ENCODE measurements at regions not wholly inside any gene's neighbourhood (a gene's known extent, or its start where the extent isn't known, plus 50 kb on each side); places are given as distances from the start of the nearest gene placed in this dataset.

DNA sequence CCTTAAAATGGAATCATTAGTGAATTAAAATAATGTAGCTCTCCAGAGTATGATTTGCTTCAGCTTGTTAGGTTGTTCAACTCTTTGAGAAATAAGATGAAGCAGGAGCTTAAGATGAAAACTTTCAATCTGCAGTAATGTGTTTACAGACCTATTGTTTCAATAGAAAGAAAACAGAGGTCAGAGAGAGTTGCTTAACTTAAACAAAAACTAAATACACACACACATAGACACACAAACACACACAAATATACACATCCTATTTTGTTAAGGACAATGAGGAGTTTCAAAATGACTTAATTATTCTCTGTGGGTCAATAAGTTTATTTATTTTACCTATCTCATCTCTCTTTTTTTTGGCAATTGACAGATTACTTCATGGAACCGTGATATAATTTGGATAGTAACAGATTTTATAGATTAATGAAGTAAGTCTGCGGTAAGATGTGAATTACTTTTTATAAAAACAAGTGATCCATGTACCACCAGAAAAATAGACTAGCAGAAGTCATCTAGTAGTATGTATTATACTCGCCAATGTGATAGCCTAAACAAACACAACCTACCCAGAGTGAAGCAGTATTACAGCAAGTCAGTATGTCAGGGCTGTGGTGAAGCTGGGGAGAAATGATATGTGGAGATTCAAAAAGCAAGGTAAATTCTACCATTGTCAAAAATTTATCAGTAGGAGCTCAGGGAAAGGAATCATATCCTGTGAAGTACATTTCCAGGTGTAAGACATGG, 76.7 kb upstream of the DCBLD2 start:
- POLR2A ChIA-PET, result no interaction called here
- CTCF ChIA-PET, result no interaction called here
- no peak overlapping the region for H3K27ac Mint-ChIP-seq
- H3K9me3 Mint-ChIP-seq (ENCODE audit: insufficient read depth), result no peaks in the 10 kb centered on the region
- H3K4me3 Mint-ChIP-seq, result no peak overlapping the region
- no peak for ATAC-seq
- peaks cover 2% of the 10 kb centered on the region for H3K4me1 Mint-ChIP-seq (ENCODE audit: low read depth)
- H3K36me3 Mint-ChIP-seq (ENCODE audit: low read depth), result no peaks in the 10 kb centered on the region
- H3K27me3 Mint-ChIP-seq (ENCODE audit: low read depth), result peaks cover 4% of the 10 kb centered on the region
- DNase-seq, result no peak

DNA sequence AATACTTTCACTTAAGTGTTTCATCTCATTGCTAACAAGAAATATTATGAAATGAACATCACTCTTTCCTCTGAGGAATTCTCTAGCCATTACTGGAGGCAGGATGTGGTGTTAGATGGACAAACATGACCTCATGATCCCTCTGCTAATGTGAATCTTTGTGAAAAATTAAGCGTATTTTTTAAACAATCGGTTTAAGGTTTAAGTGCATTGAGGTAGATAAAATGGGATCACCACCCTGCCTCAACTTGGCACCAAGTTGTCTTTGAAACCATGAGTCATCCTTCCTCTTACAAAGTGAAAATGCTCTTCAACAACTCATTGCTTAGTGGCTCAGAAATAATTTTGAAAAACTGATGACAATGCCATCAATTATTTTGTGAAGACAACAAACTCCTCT, 76.0 kb upstream of the DCBLD2 start:
- peaks cover 4% of the 10 kb centered on the region for H3K27me3 Mint-ChIP-seq (ENCODE audit: low read depth)
- no peaks in the 10 kb centered on the region for H3K9me3 Mint-ChIP-seq (ENCODE audit: insufficient read depth)
- DNase-seq (no peak), ATAC-seq (no peak)
- H3K4me1 Mint-ChIP-seq (ENCODE audit: low read depth), result peaks cover 2% of the 10 kb centered on the region
- no peaks in the 10 kb centered on the region for H3K36me3 Mint-ChIP-seq (ENCODE audit: low read depth)
- no peak overlapping the region for H3K27ac Mint-ChIP-seq
- ChIA-PET CTCF (no interaction called here), POLR2A (no interaction called here)
- H3K4me3 Mint-ChIP-seq, result no peak overlapping the region

DNA sequence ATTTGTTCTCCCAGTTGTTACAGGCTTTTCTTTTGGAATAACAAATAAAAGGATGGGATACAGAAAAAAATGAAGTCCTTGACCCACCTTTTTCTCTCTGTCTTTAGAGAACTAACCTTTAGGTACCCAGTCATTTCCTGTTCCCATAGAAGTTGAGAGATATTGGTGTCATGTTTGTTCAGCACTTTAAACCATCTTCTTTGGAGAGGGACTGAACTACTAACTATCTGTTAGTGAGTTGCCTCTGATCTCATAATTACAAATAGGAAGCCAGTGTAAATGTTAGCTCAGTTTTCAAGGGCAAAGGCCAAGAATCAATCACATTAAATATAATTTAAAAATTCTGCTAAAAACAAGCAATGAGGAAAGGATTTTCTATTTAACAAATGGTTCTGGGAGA, 72.9 kb upstream of the DCBLD2 start:
- ChIA-PET CTCF (no interaction called here), POLR2A (no interaction called here)
- Mint-ChIP-seq H3K9me3 (ENCODE audit: insufficient read depth) (no peaks in the 10 kb centered on the region), H3K36me3 (ENCODE audit: low read depth) (no peaks in the 10 kb centered on the region), H3K27ac (no peak overlapping the region), H3K27me3 (ENCODE audit: low read depth) (no peaks in the 10 kb centered on the region), H3K4me3 (no peak overlapping the region), H3K4me1 (ENCODE audit: low read depth) (no peaks in the 10 kb centered on the region)
- DNase-seq, result no peak
- ATAC-seq, result no peak

DNA sequence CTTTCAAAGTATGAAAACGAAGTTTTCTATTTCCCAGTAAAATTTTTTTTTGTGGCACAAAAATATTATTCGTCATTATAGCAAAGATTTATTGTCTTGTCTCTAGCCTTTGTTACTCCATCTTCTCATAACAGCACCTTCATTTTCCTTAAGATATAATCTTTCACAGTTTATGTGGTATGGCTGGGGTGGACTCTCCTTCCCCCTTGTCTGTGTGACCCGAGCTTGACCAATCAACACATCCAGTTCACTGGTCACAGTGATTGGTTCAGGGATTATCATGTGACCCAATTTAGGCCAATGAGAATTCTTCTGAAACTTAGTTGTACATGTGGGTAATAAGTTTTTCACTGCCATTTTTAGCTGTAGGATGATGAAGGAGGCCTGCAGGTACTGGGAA, 71.2 kb upstream of the DCBLD2 start:
- H3K4me3 Mint-ChIP-seq, result no peak overlapping the region
- H3K27ac Mint-ChIP-seq, result no peak overlapping the region
- CTCF ChIA-PET, result no interaction called here
- H3K4me1 Mint-ChIP-seq (ENCODE audit: low read depth), result no peaks in the 10 kb centered on the region
- POLR2A ChIA-PET, result no interaction called here
- H3K36me3 Mint-ChIP-seq (ENCODE audit: low read depth), result no peaks in the 10 kb centered on the region
- H3K27me3 Mint-ChIP-seq (ENCODE audit: low read depth), result no peaks in the 10 kb centered on the region
- ATAC-seq (no peak), DNase-seq (no peak)
- no peaks in the 10 kb centered on the region for H3K9me3 Mint-ChIP-seq (ENCODE audit: insufficient read depth)

DNA sequence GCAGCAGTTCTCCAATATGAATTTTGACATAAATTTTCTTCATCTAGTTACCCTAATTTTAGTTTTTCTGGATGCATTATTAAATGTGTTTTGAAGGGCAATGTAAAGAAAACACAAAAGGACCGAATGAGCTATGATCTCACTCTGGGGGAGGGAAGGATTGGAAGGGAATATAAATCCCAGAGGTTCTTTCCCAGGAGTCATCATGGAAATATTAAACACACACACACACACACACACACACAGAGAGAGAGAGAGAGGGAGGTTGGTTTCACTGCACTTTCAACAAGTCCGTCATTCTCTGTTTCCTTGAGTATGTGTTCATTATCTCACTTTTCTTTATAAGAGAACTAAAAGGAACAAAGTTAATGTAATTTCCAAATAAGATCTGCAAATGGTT, 70.7 kb upstream of the DCBLD2 start:
- Mint-ChIP-seq H3K27me3 (ENCODE audit: low read depth) (peaks cover 2% of the 10 kb centered on the region), H3K9me3 (ENCODE audit: insufficient read depth) (no peaks in the 10 kb centered on the region), H3K4me3 (no peak overlapping the region), H3K4me1 (ENCODE audit: low read depth) (no peaks in the 10 kb centered on the region), H3K27ac (no peak overlapping the region), H3K36me3 (ENCODE audit: low read depth) (no peaks in the 10 kb centered on the region)
- DNase-seq, result no peak
- ChIA-PET POLR2A (no interaction called here), CTCF (no interaction called here)
- ATAC-seq, result no peak

DNA sequence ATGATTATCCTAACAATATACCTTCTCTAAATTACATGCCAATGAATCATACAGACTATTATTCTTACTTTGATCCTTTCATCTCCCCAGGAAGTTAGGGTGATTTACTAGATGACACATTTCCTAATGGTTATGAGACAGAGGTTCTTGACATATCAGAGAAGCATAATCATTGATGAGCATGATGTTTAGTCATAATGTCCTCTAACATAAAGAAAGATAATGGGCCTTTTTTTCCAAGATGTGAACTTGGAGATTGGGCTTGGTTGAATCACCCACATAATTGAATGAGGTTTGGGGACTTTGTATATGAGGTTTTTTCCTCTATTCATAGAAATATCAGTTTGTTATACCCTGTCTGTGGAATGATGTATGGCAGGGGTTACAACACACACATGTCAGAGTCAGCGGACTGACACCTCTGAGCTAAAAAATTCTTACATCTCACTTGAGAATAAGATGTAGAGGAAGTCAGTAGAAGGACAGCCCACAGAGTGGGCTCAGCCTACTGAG, 69.7 kb upstream of the DCBLD2 start:
- Mint-ChIP-seq H3K27ac (no peak overlapping the region), H3K4me1 (ENCODE audit: low read depth) (no peaks in the 10 kb centered on the region), H3K4me3 (no peak overlapping the region), H3K36me3 (ENCODE audit: low read depth) (no peaks in the 10 kb centered on the region), H3K9me3 (ENCODE audit: insufficient read depth) (no peaks in the 10 kb centered on the region), H3K27me3 (ENCODE audit: low read depth) (peaks cover 2% of the 10 kb centered on the region)
- CTCF ChIA-PET, result no interaction called here
- no peak for DNase-seq
- ATAC-seq, result no peak
- POLR2A ChIA-PET, result no interaction called here

DNA sequence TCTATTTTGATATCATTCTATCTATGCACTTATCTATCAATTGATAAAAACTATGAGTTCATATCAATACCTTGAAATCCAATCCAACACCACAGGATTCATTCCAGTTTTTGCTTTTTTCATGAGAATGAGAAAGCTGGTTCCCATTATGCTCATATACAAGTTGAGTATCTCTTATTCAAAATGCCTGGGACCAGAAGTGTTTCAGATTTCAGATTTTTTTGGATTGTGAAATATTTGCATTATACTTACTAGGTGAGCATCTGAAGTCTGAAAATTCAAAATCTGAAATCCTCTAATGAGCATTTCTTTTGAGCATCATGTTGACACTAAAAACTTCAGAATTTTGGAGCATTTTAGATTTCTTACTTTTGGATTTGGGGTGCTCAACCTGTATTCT, 67.8 kb upstream of the DCBLD2 start:
- H3K9me3 Mint-ChIP-seq (ENCODE audit: insufficient read depth), result no peaks in the 10 kb centered on the region
- DNase-seq (no peak), ATAC-seq (no peak)
- ChIA-PET POLR2A (no interaction called here), CTCF (no interaction called here)
- peaks cover 2% of the 10 kb centered on the region for H3K27me3 Mint-ChIP-seq (ENCODE audit: low read depth)
- H3K4me3 Mint-ChIP-seq, result no peak overlapping the region
- no peak overlapping the region for H3K27ac Mint-ChIP-seq
- H3K4me1 Mint-ChIP-seq (ENCODE audit: low read depth), result no peaks in the 10 kb centered on the region
- H3K36me3 Mint-ChIP-seq (ENCODE audit: low read depth), result no peaks in the 10 kb centered on the region

DNA sequence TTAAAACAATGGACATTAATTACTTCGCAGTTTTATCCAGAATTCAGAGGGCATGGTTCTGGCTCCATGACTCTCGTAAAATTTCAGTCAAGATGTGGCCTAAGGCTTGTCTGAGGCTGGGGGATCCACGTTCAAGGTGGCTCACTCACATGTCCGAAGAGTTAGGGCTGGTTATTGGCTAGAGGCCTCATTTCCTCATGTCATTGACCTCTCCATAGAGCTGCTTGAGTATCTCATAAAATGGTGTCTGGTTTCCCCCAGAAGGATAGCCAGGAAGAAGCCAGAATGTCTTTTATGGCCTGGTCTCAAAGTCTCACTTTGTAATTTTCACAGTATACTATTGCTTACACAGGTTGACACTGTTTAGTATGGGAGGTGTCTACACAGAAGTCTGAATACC, 67.3 kb upstream of the DCBLD2 start:
- Mint-ChIP-seq H3K9me3 (ENCODE audit: insufficient read depth) (no peaks in the 10 kb centered on the region), H3K36me3 (ENCODE audit: low read depth) (no peaks in the 10 kb centered on the region)
- CTCF ChIA-PET, result no interaction called here

DNA sequence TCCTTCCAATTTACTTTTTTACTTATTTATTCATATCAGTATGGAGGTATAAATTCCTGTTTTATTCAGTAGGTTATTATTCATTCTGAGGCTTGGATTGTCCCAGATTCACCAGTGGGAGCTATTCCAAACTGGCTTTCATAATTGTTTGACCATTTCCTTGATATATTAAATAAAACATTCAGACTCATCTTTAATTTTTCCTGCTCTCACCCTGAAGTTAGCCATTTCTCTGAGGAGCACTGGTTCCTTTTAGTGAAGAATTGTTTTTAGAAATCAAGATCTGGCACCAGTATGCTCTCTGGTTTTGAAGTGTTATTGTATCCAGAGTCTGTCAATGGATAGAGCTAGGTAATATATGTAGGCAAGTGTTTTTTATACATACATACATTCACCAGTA, 66.9 kb upstream of the DCBLD2 start:
- DNase-seq (no peak), ATAC-seq (no peak)
- H3K9me3 Mint-ChIP-seq (ENCODE audit: insufficient read depth), result no peaks in the 10 kb centered on the region
- H3K27me3 Mint-ChIP-seq (ENCODE audit: low read depth), result peaks cover 2% of the 10 kb centered on the region
- no peaks in the 10 kb centered on the region for H3K4me1 Mint-ChIP-seq (ENCODE audit: low read depth)
- H3K4me3 Mint-ChIP-seq, result no peak overlapping the region
- H3K36me3 Mint-ChIP-seq (ENCODE audit: low read depth), result no peaks in the 10 kb centered on the region
- ChIA-PET POLR2A (no interaction called here), CTCF (no interaction called here)
- H3K27ac Mint-ChIP-seq, result no peak overlapping the region

More for the DNA sequence above, 67.3 kb upstream of the DCBLD2 start:
- Mint-ChIP-seq H3K4me3 (no peak overlapping the region), H3K27me3 (ENCODE audit: low read depth) (peaks cover 2% of the 10 kb centered on the region), H3K4me1 (ENCODE audit: low read depth) (no peaks in the 10 kb centered on the region), H3K27ac (no peak overlapping the region)
- POLR2A ChIA-PET, result no interaction called here
- ATAC-seq (no peak), DNase-seq (no peak)

DNA sequence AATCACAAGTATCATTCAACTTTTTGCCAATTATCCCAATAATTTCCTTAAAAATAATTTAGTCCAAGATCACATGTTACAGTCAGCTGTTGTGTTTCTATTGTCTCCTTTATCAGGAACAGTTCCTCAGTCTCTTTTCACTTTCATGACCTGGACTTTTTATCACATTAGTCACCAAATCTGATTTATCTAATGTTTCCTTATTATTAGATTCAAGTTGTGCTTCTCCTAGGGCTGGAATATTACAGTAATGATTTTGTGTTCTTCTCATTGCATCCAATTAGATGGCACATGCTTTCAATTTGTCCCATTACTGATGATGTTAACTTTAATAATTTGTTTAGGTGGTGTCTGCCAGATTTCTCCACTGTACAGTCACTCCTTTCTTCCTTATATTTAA, 66.3 kb upstream of the DCBLD2 start:
- Mint-ChIP-seq H3K27me3 (ENCODE audit: low read depth) (peaks cover 2% of the 10 kb centered on the region), H3K36me3 (ENCODE audit: low read depth) (no peaks in the 10 kb centered on the region), H3K9me3 (ENCODE audit: insufficient read depth) (no peaks in the 10 kb centered on the region), H3K4me3 (no peak overlapping the region), H3K4me1 (ENCODE audit: low read depth) (no peaks in the 10 kb centered on the region), H3K27ac (no peak overlapping the region)
- CTCF ChIA-PET, result interaction anchor here (0.7 kb wide), 1 partner anchor 21 kb away, joined by 3 read pairs; no protein-coding TSS in a partner anchor
- POLR2A ChIA-PET, result no interaction called here
- DNase-seq (no peak), ATAC-seq (no peak)

DNA sequence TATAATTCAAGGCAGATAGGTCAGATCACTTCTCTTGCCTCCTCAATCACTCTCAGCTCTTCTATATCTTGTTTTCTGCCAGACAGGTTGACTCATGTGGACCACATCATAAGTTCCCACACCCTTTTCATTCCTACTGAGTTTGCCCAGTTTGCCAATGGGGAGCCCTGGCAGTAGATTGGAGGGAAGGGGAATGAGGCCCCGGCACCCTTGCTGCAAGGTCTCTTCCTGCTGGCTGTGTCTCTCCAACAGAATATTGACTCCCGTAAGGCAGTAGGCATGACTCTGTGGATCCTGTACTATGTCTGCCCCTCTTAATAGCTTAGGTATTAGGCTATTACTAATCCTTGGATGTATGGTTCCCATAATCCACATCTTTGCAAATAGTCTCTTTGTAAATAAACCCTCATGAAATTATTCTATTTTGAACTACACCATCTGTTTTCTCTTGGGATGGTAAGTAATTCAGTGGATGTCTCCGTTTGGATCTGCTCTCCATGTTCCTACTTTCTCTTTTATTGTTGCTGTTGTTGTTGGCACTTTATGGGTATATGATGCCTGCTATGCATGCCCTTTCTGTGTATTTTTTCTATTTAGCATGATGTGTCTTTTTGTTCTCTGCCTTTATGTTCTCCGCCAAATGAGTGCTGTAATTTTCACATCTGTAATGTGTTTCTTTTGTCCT, 65.5 kb upstream of the DCBLD2 start:
- H3K36me3 Mint-ChIP-seq (ENCODE audit: low read depth), result no peaks in the 10 kb centered on the region
- POLR2A ChIA-PET, result no interaction called here
- CTCF ChIA-PET, result interaction anchor here (0.7 kb wide), 1 partner anchor 22 kb away, joined by 3 read pairs; no protein-coding TSS in a partner anchor
- DNase-seq, result no peak
- H3K4me3 Mint-ChIP-seq, result no peak overlapping the region
- H3K27me3 Mint-ChIP-seq (ENCODE audit: low read depth), result peaks cover 2% of the 10 kb centered on the region
- no peaks in the 10 kb centered on the region for H3K9me3 Mint-ChIP-seq (ENCODE audit: insufficient read depth)
- ATAC-seq, result no peak
- no peaks in the 10 kb centered on the region for H3K4me1 Mint-ChIP-seq (ENCODE audit: low read depth)
- H3K27ac Mint-ChIP-seq, result no peak overlapping the region

DNA sequence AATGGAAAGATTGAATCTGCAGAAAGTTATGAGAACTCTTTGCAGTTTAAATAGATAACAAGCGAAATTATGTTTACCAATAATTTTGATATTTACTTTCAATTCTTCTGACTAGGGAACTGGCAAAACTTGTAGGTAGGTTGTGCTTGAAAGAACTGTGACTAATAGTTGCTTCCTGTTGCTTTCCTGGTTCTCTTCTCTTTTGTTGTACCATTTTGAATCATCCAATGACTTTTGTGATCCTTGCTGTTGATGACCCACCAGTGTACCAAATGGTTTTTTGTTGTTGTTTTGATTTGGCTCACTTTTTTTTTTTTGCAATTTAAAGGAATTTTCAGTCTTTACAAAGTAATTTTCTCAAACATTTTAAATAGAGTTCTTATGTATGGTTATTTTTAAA, 64.9 kb upstream of the DCBLD2 start:
- Mint-ChIP-seq H3K27ac (no peak overlapping the region), H3K9me3 (ENCODE audit: insufficient read depth) (no peaks in the 10 kb centered on the region), H3K4me3 (no peak overlapping the region), H3K27me3 (ENCODE audit: low read depth) (peaks cover 2% of the 10 kb centered on the region), H3K4me1 (ENCODE audit: low read depth) (no peaks in the 10 kb centered on the region), H3K36me3 (ENCODE audit: low read depth) (no peaks in the 10 kb centered on the region)
- CTCF ChIA-PET, result no interaction called here
- no peak for DNase-seq
- ATAC-seq, result no peak
- POLR2A ChIA-PET, result no interaction called here

DNA sequence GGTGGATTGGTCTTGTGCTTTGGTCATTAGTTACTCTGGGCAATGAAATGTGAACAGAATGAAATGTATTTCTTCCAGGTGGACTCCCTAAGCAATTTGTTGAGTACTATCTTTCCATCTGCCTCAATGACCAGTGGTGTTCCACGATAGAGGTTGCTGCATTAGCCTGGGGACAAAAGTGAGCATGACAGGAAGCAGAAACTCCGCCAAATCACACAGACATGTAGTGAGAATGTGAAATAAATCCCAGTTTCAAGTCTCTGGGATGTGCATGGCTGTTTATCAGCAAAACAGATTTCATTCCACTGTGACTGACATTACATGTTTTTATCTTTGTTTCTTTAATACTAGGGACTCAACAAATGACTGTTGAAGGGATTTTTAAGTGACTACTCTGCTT, 63.3 kb upstream of the DCBLD2 start:
- Mint-ChIP-seq H3K4me3 (no peak overlapping the region), H3K36me3 (ENCODE audit: low read depth) (no peaks in the 10 kb centered on the region), H3K4me1 (ENCODE audit: low read depth) (no peaks in the 10 kb centered on the region), H3K9me3 (ENCODE audit: insufficient read depth) (no peaks in the 10 kb centered on the region), H3K27ac (no peak overlapping the region), H3K27me3 (ENCODE audit: low read depth) (peaks cover 2% of the 10 kb centered on the region)
- ATAC-seq (no peak), DNase-seq (no peak)
- CTCF ChIA-PET, result no interaction called here
- POLR2A ChIA-PET, result no interaction called here
